ENCODE measurements at regions not wholly inside any gene's neighbourhood (a gene's known extent, or its start where the extent isn't known, plus 50 kb on each side); places are given as distances from the start of the nearest gene placed in this dataset.
"Not testable (repeated sequence)": the region's sequence is repeated elsewhere in the genome, so short reads cannot be mapped to it uniquely, and the experiment has no call there.

GRCh38 chr10:131041441-131041840 is 270.1 kb downstream of the TCERG1L start:
- DNase-seq = no peak

- not testable (repeated sequence) for DNase-seq
Observed at GRCh38 chr10:131042015-131042414, 269.5 kb downstream of the TCERG1L start.

Data from NCI-H2171 (cell line).